GM21723 (cell line): ENCODE measurements at regions not wholly inside any gene's neighbourhood (a gene's known extent, or its start where the extent isn't known, plus 50 kb on each side); places are given as distances from the start of the nearest gene placed in this dataset.

Source experiments
- ATAC-seq: cut with Tn5 transposase; IDR thresholded peaks from one replicate; pipeline ENCODE4 v1.9.1; 2021; ENCODE audit warnings: mild to moderate bottlenecking, moderate library complexity; ENCODE audit not compliant: unreplicated experiment

DNA sequence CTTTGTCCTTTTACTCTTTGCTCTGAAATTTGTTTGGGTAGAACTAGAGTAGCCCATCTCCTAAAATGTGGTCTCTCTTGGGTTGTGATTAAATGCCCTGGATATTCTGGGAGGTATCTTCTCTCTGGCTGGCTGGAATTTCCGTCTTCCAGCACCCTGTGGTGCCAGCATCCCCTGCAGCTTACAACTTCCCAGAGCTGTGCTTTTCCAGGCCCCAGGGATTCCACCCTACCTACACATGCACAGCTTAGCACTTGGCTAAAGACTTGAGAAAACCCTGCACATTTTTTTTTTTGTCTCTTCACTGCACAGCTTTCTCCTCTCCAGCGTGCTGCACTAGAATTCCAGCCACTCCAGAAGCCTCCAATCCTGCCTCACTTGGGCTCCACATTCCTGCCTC lies 334.7 kb downstream of the IRS2 start:
- ATAC-seq, result no peak

DNA sequence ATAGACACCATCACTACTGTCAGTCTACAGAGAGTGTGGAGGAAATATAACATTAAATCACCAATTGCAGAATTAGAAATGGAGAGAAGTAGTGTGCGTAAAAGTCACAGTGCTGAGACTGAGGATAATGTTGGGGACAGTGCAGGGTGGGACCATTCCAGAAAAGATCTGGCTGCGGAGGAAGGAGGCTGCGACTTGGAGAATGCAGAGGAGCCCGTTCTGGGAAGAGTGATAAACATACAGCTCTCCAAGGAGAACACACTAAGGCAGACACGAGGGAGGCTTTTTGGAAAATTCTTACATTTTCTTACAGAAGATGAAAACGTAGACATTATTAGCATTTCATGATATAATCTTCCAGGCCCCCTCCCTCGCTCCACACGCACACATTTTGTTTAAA lies 337.8 kb downstream of the IRS2 start:
- no peak for ATAC-seq

DNA sequence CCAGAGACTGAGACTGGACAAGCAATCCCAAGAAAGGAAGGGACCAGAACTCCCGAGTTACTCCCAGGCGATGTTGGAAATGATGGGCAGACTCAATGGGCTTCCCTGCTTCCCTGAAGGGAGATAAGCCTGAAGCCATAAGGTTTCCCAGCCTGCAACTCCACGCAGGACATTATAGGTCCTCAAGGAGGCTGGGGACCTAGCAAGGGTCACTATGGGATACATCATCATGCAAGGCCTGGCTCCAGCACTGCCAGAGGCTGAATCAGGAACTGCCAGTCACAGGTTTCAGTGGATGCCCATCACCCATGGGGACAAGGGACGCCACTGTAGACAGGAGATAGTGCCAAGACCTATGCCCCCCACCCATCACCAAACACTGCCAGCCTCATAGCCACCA lies 338.7 kb downstream of the IRS2 start:
- ATAC-seq, result no peak

GRCh38 chr13:109440320-109440719 lies 346.1 kb downstream of the IRS2 start:
- no peak for ATAC-seq

GRCh38 chr13:109439813-109440212 lies 346.6 kb downstream of the IRS2 start:
- no peak for ATAC-seq

GRCh38 chr13:109436841-109437240 lies 349.5 kb downstream of the IRS2 start:
- no peak for ATAC-seq

DNA sequence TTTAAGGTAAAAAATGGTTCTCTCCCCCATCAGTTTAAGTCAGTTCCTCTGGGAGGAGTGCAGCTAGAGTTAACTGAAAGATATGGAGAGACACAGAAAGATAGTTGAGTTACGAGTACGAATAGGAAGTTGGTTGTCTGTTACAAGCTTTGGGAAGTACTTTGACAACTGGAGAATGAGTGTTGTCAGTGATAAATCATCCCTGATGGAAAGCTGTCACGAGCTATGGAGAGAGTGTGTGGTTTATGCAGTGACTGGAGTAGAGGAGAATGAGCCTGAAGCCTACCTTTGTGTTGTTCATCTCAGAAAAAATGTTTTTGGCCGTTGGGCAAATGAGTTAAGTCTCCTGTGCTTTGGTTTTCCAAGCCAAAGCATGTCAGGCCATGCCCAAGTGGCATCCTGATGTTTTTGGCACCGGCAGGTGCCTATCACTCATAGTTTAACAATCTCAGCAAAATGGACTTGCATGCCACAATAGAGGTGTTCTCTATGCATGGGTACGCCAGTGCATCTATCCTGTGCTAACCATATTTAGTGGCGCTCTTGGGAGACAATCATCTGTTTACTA lies 350.2 kb downstream of the IRS2 start:
- no peak for ATAC-seq

- no peak for ATAC-seq
Measured at GRCh38 chr13:109431217-109431616, 355.2 kb downstream of the IRS2 start.

DNA sequence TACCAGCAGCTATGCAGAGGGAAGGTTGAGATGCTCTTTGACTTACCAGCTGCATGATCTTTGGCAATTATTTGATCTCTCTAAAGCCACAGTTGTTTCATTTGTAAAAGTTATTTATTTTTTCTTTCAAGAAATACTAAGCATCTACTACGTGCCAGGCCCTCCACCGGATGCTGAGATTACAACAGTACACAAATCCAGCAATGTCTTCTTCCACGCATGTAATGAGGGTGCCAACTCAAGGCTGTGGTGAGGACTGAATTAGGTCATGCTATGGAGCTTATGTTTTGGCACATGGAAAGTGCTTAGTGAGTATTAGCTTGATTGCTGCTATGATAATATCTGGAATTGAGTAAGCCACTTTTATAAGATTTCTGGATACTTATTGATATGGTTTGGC lies 358.2 kb downstream of the IRS2 start:
- ATAC-seq, result no peak

DNA sequence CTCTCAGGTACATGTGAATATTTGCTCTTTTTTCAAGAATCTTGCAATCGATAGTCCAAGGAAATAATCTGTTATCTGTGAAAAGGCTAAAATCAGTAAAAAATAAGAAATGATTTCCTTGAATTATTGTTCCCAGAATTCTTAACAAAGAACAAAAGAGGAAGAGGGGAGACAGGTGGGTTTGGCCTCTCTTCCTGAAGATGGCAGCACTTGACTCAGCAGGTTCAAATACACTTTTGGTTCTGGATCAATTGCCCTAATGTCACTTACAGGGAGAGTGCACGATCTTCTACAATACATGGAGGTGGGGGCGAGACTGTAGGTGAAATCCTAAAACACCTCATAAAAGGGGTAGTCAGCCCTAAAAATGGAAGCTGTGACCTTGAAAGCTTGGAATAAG lies 358.7 kb downstream of the IRS2 start:
- no peak for ATAC-seq

GRCh38 chr13:109427148-109427547 lies 359.2 kb downstream of the IRS2 start:
- no peak for ATAC-seq

- ATAC-seq, result no peak
Measured at GRCh38 chr13:109426690-109426990, 359.7 kb downstream of the IRS2 start.

DNA sequence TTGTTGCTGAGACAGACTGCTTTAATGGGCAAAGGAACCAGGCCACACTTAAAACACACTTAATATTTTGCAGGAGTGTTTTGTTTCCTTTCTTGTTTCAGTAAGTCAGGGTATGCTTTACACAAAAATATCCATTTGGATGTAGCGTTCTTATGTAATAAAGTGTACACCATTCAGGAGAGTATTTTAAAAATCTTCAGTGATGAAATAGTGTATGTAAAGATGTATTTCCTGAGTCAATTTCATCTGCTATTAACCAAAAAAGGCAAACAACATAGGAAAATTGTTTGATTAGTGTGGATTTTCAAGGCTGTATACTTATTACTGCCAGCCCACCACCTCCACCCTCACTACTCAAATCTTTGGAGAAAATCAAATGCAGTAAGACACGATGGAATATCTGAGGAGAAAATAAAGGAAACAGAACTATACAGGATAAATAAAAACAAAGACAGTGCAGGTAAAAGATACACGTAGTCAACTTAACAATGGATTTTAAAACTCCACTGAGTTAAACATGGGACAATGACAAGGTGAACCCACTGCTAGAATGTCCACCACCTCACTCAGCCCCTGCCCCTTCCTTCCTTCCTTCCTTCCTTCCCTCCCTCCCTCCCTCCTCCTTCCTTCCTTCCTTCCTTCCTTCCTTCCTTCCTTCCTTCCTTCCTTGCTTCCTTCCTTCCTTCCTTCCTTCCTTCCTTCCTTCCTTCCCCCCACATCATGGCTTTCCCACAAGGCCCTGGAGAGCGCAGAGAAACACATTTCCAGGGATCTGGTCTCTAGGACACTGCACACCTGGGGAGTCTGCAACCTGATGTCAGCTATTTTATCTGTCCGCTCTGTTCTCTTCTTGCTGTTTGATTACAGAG lies 360.3 kb downstream of the IRS2 start:
- ATAC-seq, result no peak

GRCh38 chr13:109422161-109422560 lies 364.2 kb downstream of the IRS2 start:
- no peak for ATAC-seq

DNA sequence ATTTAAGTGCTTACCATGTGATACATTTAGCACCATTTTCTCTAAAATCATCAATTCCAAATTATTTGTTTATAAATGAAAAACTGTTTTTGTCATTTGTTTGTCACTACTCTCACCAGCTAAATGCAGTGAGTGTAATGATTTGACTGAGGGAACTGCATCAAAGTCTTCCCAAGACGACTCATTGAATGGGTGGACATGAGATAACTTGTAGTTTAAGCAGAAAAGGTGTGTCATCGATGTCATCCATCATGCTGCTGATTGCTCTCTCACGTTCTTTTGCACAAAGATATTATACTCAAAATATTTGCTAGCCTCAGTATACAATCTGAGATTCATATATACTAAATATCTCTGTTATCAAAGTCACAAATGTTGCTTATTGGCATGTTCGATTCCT lies 366.5 kb downstream of the IRS2 start:
- ATAC-seq, result no peak

- no peak for ATAC-seq
Measured at GRCh38 chr13:109418111-109418510, 368.3 kb downstream of the IRS2 start.

- no peak for ATAC-seq
Measured at GRCh38 chr13:109416001-109416400, 370.4 kb downstream of the IRS2 start.

DNA sequence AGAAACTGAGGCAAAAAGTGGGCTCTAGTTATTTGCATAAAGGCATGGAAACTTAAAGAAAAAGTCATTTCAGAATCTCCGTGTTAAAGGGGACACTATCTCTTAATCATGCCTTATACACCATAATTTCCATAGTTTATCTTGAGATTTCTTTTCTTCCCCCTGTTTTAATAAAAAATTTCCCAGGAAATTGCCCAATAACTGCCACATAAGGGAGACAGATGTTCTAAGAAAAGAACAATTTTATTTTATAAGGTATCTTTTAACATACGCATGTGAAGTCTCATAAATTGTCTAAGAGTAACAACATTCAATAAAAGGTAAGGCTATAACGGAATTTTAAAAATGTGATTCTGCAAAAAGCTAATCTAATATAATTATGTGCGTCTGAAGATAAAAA lies 371.3 kb downstream of the IRS2 start:
- no peak for ATAC-seq

DNA sequence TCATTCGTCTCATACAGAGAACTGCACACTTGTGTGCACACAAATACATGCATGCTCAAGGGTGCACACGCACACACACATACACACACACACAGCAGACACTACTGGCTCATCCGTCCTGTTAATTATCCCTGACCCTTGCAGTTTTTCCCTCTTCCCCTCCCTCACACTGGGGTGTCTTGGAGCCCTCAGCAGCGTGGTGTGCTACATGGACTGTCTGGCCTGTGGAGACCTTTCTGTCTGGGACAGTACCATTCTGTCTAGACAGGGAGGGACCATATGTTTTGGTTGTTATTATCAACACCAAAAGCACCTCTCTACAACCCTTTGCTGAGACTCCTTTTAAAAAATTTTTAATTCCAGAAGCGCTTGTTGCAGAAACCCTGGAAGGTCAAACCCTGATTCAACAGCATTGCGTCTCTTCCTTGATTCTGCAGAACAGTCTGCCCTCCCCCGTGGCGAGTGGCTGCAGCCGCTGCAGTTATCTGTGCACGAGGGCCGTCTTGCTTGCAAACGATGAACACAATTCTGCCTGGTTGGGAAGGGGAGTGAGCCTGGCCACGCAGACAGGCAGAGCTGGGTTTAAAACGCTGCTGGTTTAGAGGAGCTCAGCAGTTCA lies 374.0 kb downstream of the IRS2 start:
- ATAC-seq, result no peak

- no peak for ATAC-seq
Measured at GRCh38 chr13:109410868-109411267, 375.5 kb downstream of the IRS2 start.

DNA sequence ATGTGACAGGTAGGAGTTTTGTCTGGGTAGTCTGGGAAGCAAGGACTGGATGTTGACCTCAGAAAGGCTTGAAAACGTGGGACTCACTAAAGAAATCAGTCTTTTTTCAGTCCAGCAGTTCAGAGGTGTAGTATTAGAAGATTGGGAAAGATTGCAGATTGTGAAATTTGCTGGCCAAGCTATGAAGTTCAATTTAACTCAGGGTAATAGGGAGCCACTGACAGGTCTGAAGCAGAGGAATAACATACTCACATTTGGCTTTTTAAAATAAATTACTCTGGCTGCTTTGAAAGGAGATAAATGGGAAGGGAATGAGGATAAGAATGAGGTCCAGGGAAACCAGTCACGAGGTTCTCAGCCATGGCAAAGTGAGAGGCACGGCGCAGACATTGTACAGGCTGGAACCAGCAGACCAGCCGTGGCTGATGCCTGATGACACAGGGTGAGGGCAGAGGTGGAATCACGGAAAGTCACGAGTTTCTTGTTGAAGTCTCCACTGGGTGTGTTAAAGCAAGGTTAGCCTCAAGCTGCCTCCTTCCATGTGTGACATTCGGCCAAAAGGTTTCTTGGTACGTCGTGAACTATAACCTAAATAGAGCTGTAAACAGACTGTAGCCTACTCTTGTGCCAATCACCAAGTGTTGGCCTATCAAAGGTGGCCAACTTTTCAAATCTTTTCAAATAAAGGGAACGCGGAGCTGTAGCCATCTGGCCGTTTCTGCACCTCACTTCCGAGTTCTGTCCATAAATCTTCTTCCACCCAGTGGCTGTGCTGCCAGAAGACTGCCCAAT lies 377.6 kb downstream of the IRS2 start:
- no peak for ATAC-seq
